GM13977 (cell line): ENCODE measurements at regions not wholly inside any gene's neighbourhood (a gene's known extent, or its start where the extent isn't known, plus 50 kb on each side); places are given as distances from the start of the nearest gene placed in this dataset.
A peak's percentile ranks its signal among the peaks of the same experiment; 100 is the strongest.

ENCODE experiments used
- DNase-seq: peaks from one replicate; pipeline ENCODE4 v3.0.0; 2012; ENCODE audit warnings: low spot score
- in situ Hi-C: fragments of 300-500 bp; cut with MboI; formaldehyde crosslinking; loops from one replicate; pipeline ENCODE4 v1.12.0; 2022; ENCODE audit warnings: low sequenced_read_pairs, low pct_unique_long_range_greater_than_20kb, mixed read lengths, inconsistent platforms; ENCODE audit not compliant: unreplicated experiment
- TF ChIP-seq, protein P1 (sequence below): IDR thresholded peaks from 2 replicates; pipeline ENCODE4 v1.5.1; 2012; ENCODE audit warnings: mild to moderate bottlenecking, control low read depth; ENCODE audit not compliant: insufficient read depth; ENCODE audit errors: extremely low read depth, missing control alignments

DNA sequence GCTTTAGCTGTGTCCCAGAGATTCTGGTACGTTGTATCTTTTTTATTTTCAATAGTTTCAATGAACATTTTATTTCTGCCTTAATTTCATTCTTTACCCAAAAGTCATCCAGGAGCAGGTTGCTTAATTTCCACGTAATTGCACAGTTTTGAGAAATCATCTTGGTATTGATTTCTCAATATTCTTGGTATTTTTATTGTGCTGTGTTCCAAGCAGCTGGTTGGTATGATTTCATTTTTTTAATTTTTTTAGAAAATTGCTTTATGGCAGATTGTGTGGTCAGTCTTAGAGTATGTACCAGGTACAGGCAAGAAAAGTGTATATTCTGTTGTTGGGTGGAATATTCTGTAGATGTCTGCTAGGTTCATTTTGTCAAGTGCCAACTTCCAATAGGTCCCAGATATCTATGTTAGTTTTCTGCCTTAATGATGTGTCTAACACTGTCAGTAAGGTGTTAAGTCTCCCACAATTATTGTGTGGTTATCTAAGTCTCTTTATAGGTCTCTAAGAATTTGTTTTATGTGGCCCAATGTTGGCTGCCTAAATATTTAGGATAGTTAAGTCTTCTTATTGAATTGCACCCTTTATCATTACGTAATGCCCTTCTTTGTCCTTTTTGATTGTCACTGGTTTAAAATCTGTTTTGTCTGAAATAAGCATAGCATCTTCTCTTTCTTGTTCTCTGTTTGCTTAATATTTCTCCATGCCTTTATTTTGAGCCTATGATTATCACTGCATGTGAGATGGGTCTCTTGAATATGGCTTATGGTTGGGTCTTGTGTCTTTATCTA is 366.9 kb upstream of the IRAK1BP1 start:
- in situ Hi-C loops: no loop called here

GRCh38 chr6:78502386-78502887 is 364.9 kb upstream of the IRAK1BP1 start:
- in situ Hi-C loops: no loop called here
- TF ChIP-seq, protein P1, sequence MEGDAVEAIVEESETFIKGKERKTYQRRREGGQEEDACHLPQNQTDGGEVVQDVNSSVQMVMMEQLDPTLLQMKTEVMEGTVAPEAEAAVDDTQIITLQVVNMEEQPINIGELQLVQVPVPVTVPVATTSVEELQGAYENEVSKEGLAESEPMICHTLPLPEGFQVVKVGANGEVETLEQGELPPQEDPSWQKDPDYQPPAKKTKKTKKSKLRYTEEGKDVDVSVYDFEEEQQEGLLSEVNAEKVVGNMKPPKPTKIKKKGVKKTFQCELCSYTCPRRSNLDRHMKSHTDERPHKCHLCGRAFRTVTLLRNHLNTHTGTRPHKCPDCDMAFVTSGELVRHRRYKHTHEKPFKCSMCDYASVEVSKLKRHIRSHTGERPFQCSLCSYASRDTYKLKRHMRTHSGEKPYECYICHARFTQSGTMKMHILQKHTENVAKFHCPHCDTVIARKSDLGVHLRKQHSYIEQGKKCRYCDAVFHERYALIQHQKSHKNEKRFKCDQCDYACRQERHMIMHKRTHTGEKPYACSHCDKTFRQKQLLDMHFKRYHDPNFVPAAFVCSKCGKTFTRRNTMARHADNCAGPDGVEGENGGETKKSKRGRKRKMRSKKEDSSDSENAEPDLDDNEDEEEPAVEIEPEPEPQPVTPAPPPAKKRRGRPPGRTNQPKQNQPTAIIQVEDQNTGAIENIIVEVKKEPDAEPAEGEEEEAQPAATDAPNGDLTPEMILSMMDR: no peak
- no peak for DNase-seq

More for the DNA sequence above, 366.9 kb upstream of the IRAK1BP1 start:
- no peak for DNase-seq
- TF ChIP-seq, protein P1: no peak

DNA sequence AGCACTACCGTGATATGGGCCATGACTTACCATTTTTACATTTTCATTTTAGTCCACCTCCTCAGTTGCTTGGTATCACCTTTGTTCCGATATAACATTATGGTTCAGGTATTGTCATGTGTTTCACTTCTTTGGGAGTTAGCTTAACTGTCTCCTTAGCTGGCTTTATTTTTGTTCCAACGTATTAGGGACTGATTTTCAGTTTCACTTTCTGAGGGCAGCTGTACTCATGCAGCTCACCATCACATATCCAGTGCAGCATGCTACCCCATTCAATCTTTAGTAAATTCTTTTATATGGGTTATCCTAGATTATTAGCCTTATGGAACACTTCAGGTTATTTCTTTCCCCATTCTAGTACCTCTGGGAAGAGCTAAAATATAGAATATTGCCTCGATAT is 362.2 kb upstream of the IRAK1BP1 start:
- DNase-seq: no peak
- in situ Hi-C loops: no loop called here
- TF ChIP-seq, protein P1: no peak

DNA sequence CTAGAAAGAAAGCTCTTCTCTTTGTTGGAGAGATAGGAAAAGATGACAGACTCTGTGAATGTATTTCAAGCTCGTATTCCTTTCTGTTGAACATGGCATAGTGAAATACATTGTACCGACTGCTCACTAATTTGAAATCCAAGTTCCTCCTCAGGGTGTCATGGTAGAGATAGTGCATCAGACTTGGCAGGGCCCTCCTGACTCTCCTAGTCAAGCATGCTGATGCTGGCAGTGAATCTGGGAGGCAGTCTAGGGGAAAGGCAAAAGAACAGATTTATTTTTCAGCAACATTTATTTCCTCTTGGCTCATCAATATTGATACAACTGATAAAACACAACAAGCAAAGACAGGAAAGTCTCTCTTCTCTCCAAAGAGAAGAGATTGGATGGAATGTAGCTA is 356.3 kb upstream of the IRAK1BP1 start:
- DNase-seq: no peak
- in situ Hi-C loops: no loop called here
- TF ChIP-seq, protein P1: no peak

GRCh38 chr6:78513856-78514255 is 353.5 kb upstream of the IRAK1BP1 start:
- in situ Hi-C loops: no loop called here
- peak; percentile 2 for DNase-seq
- TF ChIP-seq, protein P1: peak; percentile 23

DNA sequence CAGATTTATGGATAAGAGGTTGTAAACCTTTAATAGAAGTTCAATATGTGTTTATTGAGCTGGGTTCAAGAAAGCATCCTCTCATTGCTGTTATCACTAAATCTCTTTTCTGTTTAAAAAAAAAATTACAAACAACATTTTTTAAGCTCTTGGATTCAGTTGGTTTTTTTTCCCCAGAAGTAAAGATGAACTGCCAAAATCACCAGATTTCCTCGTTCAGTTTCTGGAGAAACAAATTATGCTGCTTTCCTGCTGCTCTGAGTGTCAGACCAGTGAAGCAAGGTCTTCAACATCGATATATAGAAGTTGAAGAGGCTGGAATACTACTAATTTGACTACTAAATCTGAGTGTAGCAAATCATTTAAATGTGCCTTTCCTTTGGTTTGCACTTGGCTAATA is 352.1 kb upstream of the IRAK1BP1 start:
- TF ChIP-seq, protein P1: no peak
- no peak for DNase-seq
- in situ Hi-C loops: no loop called here

DNA sequence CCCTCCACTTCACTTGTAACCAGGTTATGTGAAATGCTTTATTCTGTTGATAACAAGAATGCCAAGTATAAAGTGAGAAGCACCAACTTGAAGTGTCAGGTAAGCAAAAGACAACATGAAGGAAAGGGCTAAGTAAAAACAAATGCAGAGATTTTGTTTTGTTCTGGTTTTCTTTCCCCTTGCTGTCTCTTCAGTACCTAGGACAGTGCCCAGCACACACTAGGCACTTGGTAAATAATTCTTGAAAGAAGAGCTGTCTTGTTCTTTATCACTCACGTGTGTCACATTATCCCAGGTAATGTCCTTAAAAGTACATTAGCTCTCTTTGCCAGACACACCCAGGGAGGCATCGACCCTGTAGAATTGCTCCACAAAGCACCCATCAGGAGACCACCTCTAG is 350.0 kb upstream of the IRAK1BP1 start:
- TF ChIP-seq, protein P1: no peak
- DNase-seq: no peak
- in situ Hi-C loops: no loop called here
